ENCODE measurements at regions not wholly inside any gene's neighbourhood (a gene's known extent, or its start where the extent isn't known, plus 50 kb on each side); places are given as distances from the start of the nearest gene placed in this dataset.
A peak's percentile ranks its signal among the peaks of the same experiment; 100 is the strongest.

DNA sequence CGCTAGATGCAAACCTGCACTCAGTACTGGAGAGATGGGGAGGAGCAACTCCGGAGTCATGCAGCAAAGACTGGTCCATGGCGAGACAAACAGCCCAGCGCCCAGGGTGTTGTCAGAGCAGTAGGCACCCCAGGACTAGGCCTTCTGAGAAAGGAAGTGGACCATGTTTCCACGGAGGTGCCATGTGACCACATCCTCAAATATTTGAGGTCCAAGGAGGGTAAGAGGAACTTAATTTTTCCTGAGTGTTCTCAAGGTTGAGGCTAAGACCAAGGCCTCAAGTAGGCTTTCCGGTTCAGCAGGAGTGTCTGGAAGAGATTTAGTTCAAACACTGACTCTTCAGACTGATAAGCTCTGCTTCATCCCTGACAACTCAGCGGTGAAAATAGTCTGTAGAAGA lies 186.2 kb downstream of the RHOU start:
- Histone ChIP-seq H3K27me3 (no peaks in the 10 kb centered on the region), H3K4me3 (no peak overlapping the region), H3K4me1 (replicated peaks in 1 of 2) (peaks cover 0 to 5% of the 10 kb centered on the region in 2 donors), H3K36me3 (replicated peaks in 1 of 2) (no peaks in the 10 kb centered on the region), H3K27ac (no peak overlapping the region), H3K9me3 (replicated peaks in 1 of 3) (no peaks in the 10 kb centered on the region)
- 76 to 87% (median 81%) methylated on average over 6 to 7 of the region's 7 CpGs for WGBS, 4 donors
- peak in 4 of 7 donors; percentile 22 to 32 (median 26) for DNase-seq
- intact Hi-C loops (cut with DNase I): no loop called here
- no peak for TF ChIP-seq POLR2A (IDR thresholded peaks at IDR 0.05)
- TF ChIP-seq, protein P1, sequence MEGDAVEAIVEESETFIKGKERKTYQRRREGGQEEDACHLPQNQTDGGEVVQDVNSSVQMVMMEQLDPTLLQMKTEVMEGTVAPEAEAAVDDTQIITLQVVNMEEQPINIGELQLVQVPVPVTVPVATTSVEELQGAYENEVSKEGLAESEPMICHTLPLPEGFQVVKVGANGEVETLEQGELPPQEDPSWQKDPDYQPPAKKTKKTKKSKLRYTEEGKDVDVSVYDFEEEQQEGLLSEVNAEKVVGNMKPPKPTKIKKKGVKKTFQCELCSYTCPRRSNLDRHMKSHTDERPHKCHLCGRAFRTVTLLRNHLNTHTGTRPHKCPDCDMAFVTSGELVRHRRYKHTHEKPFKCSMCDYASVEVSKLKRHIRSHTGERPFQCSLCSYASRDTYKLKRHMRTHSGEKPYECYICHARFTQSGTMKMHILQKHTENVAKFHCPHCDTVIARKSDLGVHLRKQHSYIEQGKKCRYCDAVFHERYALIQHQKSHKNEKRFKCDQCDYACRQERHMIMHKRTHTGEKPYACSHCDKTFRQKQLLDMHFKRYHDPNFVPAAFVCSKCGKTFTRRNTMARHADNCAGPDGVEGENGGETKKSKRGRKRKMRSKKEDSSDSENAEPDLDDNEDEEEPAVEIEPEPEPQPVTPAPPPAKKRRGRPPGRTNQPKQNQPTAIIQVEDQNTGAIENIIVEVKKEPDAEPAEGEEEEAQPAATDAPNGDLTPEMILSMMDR (IDR thresholded peaks at IDR 0.05): no peak

DNA sequence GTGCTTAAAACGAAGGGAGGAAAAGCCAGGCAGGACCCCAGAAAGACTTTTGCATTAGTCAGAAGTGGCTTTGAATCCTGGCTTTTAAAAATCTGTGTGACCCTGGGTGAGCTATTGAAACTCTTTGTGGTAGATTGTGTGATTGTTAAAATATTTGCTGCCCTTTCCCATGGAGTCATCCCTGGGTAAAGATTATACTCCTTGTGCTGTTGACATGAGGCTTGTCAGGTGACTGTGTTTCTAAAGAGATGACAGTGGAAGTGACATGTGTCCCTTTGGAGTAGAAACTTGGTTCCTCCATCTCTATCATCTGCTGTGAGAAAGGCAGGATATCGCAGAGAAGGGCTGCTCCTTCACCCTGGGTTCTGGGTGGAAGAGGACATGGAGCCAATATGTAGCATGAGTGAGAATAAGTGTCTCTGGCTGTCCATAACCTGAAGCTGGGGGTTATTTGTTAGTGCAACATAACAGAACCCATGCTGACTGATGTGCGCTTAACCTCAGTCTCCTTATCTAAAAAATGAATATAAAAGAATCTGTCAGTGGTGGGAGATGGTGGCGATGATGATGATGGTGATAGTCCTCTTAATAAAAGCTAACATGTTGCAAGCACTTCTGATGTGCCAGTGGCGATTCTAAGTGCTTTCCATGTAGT lies 187.6 kb downstream of the RHOU start:
- no peaks in the 10 kb centered on the region for H3K27me3 ChIP-seq
- H3K4me1 ChIP-seq (replicated peaks in 1 of 2): peaks cover 0 to 5% of the 10 kb centered on the region in 2 donors
- H3K9me3 ChIP-seq (replicated peaks in 1 of 3): no peaks in the 10 kb centered on the region
- TF ChIP-seq POLR2A (IDR thresholded peaks at IDR 0.05): no peak
- TF ChIP-seq, protein P1 (IDR thresholded peaks at IDR 0.05): no peak
- no peak overlapping the region for H3K4me3 ChIP-seq
- no peak for DNase-seq
- no peaks in the 10 kb centered on the region for H3K36me3 ChIP-seq (replicated peaks in 1 of 2)
- H3K27ac ChIP-seq: no peak overlapping the region
- WGBS, 4 donors: 89 to 95% (median 92%) methylated on average over 5 of the region's 5 CpGs
- intact Hi-C loops (cut with DNase I): no loop called here

DNA sequence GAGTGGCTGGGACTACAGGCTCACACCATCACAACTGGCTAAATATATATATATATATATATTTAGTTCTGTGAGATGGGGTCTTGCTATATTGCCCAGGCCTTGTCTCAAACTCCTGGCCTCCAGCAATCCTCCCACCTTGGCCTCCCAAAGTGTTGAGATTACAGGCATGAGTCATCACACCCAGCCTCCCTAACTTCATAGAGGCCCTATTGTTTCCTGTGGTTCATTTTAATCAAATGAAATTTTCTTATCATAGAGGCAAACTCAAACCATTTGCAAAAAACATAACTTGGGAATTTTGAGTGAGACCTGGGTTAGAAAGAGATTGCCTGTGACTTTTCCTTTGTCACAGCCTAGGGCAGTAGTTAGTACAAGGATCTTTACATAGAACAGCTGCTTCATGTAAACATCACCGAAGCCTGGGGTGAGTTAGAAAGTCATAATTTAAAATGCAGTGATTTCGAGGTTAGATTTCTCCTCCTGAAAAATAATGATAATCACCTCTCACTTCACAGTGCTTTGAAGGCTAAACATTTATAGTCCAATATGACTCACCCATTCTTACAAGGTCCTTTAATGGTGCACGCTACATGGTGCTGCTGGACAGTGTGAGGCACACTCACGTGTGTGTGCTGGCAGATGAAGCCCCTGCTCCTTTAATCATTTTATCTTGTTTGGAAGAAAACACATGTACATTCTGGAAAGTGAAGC lies 188.9 kb downstream of the RHOU start:
- no peaks in the 10 kb centered on the region for H3K9me3 ChIP-seq (replicated peaks in 1 of 3)
- peaks cover 0 to 5% of the 10 kb centered on the region in 2 donors for H3K4me1 ChIP-seq (replicated peaks in 1 of 2)
- intact Hi-C loops (cut with DNase I): no loop called here
- H3K27me3 ChIP-seq: no peaks in the 10 kb centered on the region
- 31 to 56% (median 50%) methylated on average over 4 of the region's 4 CpGs for WGBS, 4 donors
- H3K27ac ChIP-seq: no peak overlapping the region
- no peak overlapping the region for H3K4me3 ChIP-seq
- peak in 4 of 7 donors; percentile 48 to 81 (median 64) for DNase-seq
- H3K36me3 ChIP-seq (replicated peaks in 1 of 2): no peaks in the 10 kb centered on the region
- TF ChIP-seq, protein P1 (IDR thresholded peaks at IDR 0.05): no peak

DNA sequence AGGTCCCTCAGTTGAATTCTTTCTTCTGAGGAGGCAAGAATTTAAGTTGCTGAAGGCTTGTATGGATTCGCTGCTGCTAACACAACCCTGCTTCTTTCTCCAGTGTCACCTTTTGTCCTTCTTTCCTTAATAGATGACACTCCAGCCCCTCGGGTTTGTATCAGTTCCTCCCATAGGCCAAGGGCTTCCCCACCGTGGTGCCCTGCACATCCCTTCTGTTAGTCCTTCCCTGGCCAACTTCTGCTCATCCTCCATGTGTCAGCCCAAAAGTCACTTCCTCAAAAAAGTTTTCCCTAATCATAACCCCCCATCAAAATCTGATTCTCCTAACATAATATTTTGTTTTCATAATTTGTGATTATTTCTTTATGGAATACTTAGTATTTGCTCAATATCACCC lies 190.4 kb downstream of the RHOU start:
- no peak for DNase-seq
- intact Hi-C loops (cut with DNase I): no loop called here
- H3K4me1 ChIP-seq (replicated peaks in 1 of 2): peaks cover 0 to 5% of the 10 kb centered on the region in 2 donors

More for the DNA sequence above, 190.4 kb downstream of the RHOU start:
- no peaks in the 10 kb centered on the region for H3K36me3 ChIP-seq (replicated peaks in 1 of 2)
- no peak overlapping the region for H3K4me3 ChIP-seq
- WGBS, 4 donors: 84 to 91% (median 88%) methylated on average over 3 of the region's 3 CpGs
- no peaks in the 10 kb centered on the region for H3K9me3 ChIP-seq (replicated peaks in 1 of 3)
- H3K27me3 ChIP-seq: no peaks in the 10 kb centered on the region
- TF ChIP-seq, protein P1 (IDR thresholded peaks at IDR 0.05): no peak
- no peak for TF ChIP-seq POLR2A (IDR thresholded peaks at IDR 0.05)
- H3K27ac ChIP-seq: no peak overlapping the region
